Fibroblast of the aortic adventitia (primary cell): ENCODE measurements at regions not wholly inside any gene's neighbourhood (a gene's known extent, or its start where the extent isn't known, plus 50 kb on each side); places are given as distances from the start of the nearest gene placed in this dataset.

Experiments
- DNase-seq: peaks from one replicate; pipeline ENCODE4 v3.0.0-alpha.2; 2010; ENCODE audit warnings: low read depth
- H3K4me3 ChIP-seq: 2 replicates; pipeline ENCODE4 v1.5.1; 2011; ENCODE audit warnings: low read depth, mild to moderate bottlenecking, control low read depth, low read length, moderate library complexity
- TF ChIP-seq, protein P1 (sequence below): IDR thresholded peaks from 2 replicates; pipeline ENCODE4 v1.5.1; 2011; ENCODE audit warnings: mild to moderate bottlenecking, low read length, control low read depth, inconsistent platforms; ENCODE audit not compliant: insufficient read depth

- DNase-seq, result peak; percentile 92
- no peak overlapping the region for H3K4me3 ChIP-seq
- TF ChIP-seq, protein P1, sequence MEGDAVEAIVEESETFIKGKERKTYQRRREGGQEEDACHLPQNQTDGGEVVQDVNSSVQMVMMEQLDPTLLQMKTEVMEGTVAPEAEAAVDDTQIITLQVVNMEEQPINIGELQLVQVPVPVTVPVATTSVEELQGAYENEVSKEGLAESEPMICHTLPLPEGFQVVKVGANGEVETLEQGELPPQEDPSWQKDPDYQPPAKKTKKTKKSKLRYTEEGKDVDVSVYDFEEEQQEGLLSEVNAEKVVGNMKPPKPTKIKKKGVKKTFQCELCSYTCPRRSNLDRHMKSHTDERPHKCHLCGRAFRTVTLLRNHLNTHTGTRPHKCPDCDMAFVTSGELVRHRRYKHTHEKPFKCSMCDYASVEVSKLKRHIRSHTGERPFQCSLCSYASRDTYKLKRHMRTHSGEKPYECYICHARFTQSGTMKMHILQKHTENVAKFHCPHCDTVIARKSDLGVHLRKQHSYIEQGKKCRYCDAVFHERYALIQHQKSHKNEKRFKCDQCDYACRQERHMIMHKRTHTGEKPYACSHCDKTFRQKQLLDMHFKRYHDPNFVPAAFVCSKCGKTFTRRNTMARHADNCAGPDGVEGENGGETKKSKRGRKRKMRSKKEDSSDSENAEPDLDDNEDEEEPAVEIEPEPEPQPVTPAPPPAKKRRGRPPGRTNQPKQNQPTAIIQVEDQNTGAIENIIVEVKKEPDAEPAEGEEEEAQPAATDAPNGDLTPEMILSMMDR, result no peak
These were observed 468.9 kb downstream of the ACTL7B start for GRCh38 chr9:108386859-108387384.

DNA sequence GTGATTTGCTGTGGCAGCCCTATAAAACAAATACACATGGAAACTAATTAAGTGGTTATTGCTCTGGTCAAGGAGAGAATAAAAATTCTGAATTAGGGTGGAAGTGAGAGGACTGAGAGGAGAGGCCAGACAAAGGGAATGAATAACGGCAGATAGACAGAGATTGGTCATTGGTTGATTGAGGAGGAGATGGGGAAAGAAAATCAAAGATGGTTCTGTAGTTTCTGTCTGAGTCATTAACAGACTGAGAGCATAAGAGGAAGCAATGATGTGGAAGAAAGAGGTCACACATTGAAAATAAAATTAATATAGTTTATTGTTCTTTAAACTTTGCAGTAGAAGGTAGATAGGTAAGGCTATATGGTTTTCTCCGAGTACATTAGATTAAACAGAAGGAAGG is 469.8 kb downstream of the ACTL7B start:
- DNase-seq, result no peak
- no peak overlapping the region for H3K4me3 ChIP-seq
- TF ChIP-seq, protein P1, result no peak

GRCh38 chr9:108383796-108384195 is 472.0 kb downstream of the ACTL7B start:
- DNase-seq, result peak; percentile 52
- no peak overlapping the region for H3K4me3 ChIP-seq
- TF ChIP-seq, protein P1, result no peak

- no peak overlapping the region for H3K4me3 ChIP-seq
- TF ChIP-seq, protein P1, result no peak
- no peak for DNase-seq
These were observed 473.5 kb downstream of the ACTL7B start for GRCh38 chr9:108382310-108382709.

- TF ChIP-seq, protein P1, result no peak
- H3K4me3 ChIP-seq, result no peak overlapping the region
- DNase-seq, result peak; percentile 29
These were observed 477.9 kb downstream of the ACTL7B start for GRCh38 chr9:108377881-108378280.

GRCh38 chr9:108377382-108377781 is 478.4 kb downstream of the ACTL7B start:
- DNase-seq, result no peak
- TF ChIP-seq, protein P1, result no peak
- no peak overlapping the region for H3K4me3 ChIP-seq

- H3K4me3 ChIP-seq, result no peak overlapping the region
- DNase-seq, result no peak
These were observed 479.6 kb downstream of the ACTL7B start for GRCh38 chr9:108376140-108376539.

More at GRCh38 chr9:108376140-108376539, 479.6 kb downstream of the ACTL7B start:
- TF ChIP-seq, protein P1, result no peak
